ENCODE measurements at regions not wholly inside any gene's neighbourhood (a gene's known extent, or its start where the extent isn't known, plus 50 kb on each side); places are given as distances from the start of the nearest gene placed in this dataset.

DNA sequence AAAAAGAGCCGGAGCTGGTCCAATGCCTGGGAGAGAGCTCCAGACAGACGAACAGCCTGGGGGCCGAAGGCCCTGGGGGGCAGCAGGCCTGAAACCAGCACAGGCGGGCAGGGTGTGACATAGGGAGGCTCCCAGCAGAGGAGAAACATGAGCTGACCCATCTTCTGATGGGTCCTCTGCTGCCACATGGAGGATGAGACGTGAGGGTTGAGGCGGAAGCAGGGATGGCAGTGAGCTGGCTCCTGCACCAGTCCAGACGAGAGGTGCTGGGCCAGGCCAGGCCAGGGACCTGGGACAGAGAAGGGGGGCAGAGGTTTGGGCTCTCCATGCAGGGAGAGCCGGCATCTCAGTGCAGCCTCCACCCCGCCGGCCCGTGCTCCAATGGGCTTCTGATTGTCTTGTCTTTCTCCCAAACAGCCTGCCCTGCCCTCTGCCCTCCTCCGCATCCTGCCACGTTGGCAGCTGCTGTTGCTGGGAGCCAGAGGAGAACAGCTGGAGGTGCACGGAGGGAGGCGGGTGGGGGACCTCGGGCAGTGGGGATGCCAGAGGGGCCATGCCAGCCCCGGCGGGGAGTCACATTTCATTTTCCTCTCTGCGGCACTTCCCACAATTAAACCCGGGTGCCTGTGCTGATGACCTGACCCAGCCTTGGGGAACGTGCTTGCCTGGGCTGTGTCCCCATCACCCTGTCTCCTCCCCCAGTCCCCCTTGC lies 139.1 kb upstream of the GSE1 start:
- Histone ChIP-seq H2AFZ (ENCODE audit: low read length) (no peak overlapping the region), H2BK20ac (ENCODE audit: low read depth, low read length, poor library complexity, severe bottlenecking) (no peak overlapping the region), H3K79me1 (ENCODE audit: insufficient read depth, low read depth, low read length, poor library complexity, severe bottlenecking) (no peaks in the 10 kb centered on the region), H3K4me2 (ENCODE audit: insufficient read depth, insufficient read length, low read length) (no peak overlapping the region), H3K4me1 (ENCODE audit: insufficient read depth, low read length) (no peaks in the 10 kb centered on the region; the same call in 1 of the 2 replicates), H2BK15ac (ENCODE audit: low read depth, low read length) (no peak overlapping the region), H3K23ac (ENCODE audit: insufficient read length, low read depth, low read length) (no peak overlapping the region), H3K27ac (ENCODE audit: insufficient read length, low read depth, low read length) (no peak overlapping the region), H3K4ac (ENCODE audit: low read depth, low read length) (no peak overlapping the region), H3K9ac (ENCODE audit: extremely low read depth, insufficient read length, low read length) (no peak overlapping the region), H2BK5ac (ENCODE audit: insufficient read length, low read length) (no peak overlapping the region), H2BK12ac (ENCODE audit: insufficient read length, low read depth, low read length) (no peak overlapping the region), H3K56ac (ENCODE audit: insufficient read length, low read depth, low read length) (no peak overlapping the region), H2AK5ac (ENCODE audit: insufficient read length, low read length) (no peak overlapping the region), H3K9me3 (ENCODE audit: control insufficient read depth, low read depth, low read length) (no peaks in the 10 kb centered on the region), H4K20me1 (ENCODE audit: control insufficient read depth, insufficient read depth, insufficient read length) (no peaks in the 10 kb centered on the region), H3K79me2 (ENCODE audit: insufficient read depth, low read length) (no peaks in the 10 kb centered on the region), H2BK120ac (ENCODE audit: low read depth, low read length, poor library complexity, severe bottlenecking) (no peak overlapping the region), H3K23me2 (ENCODE audit: insufficient read length, low read depth, low read length, poor library complexity, severe bottlenecking) (no peaks in the 10 kb centered on the region), H4K5ac (ENCODE audit: insufficient read length, low read depth, low read length) (no peak overlapping the region), H4K91ac (ENCODE audit: insufficient read length, low read depth, low read length) (no peak overlapping the region), H4K8ac (replicated peaks; ENCODE audit: insufficient read length, low read depth, low read length) (no peak overlapping the region), H3K18ac (ENCODE audit: insufficient read length, low read depth, low read length) (no peak overlapping the region), H3K27me3 (ENCODE audit: insufficient read depth, low read length) (no peaks in the 10 kb centered on the region), H3K14ac (ENCODE audit: insufficient read depth, low read length) (peak overlapping the region; percentile 35; the same call in 1 of the 2 replicates), H3T11ph (ENCODE audit: low read length) (no peak overlapping the region)
- TF ChIP-seq, protein P1, sequence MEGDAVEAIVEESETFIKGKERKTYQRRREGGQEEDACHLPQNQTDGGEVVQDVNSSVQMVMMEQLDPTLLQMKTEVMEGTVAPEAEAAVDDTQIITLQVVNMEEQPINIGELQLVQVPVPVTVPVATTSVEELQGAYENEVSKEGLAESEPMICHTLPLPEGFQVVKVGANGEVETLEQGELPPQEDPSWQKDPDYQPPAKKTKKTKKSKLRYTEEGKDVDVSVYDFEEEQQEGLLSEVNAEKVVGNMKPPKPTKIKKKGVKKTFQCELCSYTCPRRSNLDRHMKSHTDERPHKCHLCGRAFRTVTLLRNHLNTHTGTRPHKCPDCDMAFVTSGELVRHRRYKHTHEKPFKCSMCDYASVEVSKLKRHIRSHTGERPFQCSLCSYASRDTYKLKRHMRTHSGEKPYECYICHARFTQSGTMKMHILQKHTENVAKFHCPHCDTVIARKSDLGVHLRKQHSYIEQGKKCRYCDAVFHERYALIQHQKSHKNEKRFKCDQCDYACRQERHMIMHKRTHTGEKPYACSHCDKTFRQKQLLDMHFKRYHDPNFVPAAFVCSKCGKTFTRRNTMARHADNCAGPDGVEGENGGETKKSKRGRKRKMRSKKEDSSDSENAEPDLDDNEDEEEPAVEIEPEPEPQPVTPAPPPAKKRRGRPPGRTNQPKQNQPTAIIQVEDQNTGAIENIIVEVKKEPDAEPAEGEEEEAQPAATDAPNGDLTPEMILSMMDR (conservative IDR thresholded peaks at IDR 0.05) = no peak
- Mint-ChIP-seq H3K4me1 (peaks cover 21 to 34% of the 10 kb centered on the region in 2 experiments), H3K4me3 (peak overlapping the region in 1 of 2 experiments; percentile 44; a peak in 1 of 5 replicates), H3K27ac (no peak overlapping the region), H3K27me3 (ENCODE audit: low read depth) (peaks cover 5% of the 10 kb centered on the region), H3K36me3 (ENCODE audit: insufficient read depth in 1 of 3, low read depth in 3 of 3) (no peaks in the 10 kb centered on the region; a peak in 1 of 7 replicates), H3K9me3 (no peaks in the 10 kb centered on the region)
- DNase-seq = no peak
- no CpG with 5 or more reads among the region's 21 CpGs for WGBS (ENCODE audit: extremely low coverage, insufficient read length, low lambda C conversion rate)

Measured in H9 (cell line).